Amniotic stem cell (primary cell): ENCODE measurements at regions not wholly inside any gene's neighbourhood (a gene's known extent, or its start where the extent isn't known, plus 50 kb on each side); places are given as distances from the start of the nearest gene placed in this dataset.
"Not testable (repeated sequence)": the region's sequence is repeated elsewhere in the genome, so short reads cannot be mapped to it uniquely, and the experiment has no call there.

ENCODE experiments used
- DNase-seq: peaks from one replicate; lab custom pipeline; 2025; lab: John Stamatoyannopoulos, UW

DNA sequence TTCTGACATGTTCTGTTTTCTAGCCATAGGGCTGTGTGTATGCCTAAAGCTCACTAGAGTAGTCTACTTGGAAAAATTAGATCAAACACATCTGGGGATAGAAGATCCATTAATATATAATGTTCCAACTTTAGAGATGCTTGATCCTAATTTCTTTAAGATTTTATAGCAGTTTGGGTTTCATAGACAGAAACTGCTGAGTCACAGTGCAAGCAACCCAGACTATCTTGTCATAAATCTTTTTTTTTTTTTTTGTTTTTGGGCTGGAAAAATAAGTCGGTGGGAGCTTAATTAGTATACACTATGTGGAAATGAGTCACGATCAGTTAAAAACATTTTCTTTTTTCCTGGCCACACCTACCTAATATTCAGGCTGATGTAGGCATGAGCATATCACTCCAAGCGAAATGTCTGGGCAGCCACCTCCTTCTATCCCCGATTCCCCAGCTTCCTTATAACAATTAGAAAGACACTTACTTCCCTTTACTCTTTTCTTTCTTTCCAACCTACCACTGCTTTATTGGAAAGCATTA, 58.2 kb upstream of the CASK start:
- DNase-seq: no peak

DNA sequence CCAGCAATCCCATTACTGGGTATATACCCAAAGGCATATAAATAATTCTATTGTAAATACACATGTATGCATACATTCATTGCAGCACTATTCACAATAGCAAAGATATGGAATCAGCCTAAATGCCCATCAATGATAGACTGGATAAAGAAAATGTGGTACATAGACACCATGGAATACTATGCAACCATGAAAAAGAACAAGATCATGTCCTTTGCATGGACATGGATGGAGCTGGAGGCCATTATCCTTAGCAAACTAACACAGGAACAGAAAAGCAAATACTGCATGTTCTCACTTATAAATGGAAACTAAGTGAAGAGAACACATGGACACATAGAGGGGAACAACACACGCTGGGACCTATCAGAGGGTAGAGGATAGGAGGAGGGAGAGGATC, 51.3 kb upstream of the CASK start:
- DNase-seq: not testable (repeated sequence)

DNA sequence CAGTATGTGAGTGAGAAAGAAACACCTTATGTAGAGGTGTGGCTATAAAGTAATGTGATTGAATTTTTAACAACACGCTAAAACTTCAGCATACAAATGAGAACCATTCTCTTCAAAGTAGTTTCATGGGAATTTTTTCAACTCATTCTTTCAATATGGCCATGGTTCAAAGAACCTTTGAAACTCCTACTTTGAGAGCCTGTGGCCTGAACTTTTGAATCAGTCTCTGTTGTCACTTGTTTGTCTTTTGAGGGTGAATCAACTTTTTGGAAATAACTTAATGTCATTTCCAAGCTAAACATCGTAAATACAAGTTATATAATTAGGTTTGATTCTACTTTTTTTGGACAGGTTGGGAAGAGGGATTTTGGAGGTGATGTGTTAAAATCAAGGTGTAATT, 49.9 kb upstream of the CASK start:
- DNase-seq: no peak
